OCI-LY3 (cell line): ENCODE measurements at regions not wholly inside any gene's neighbourhood (a gene's known extent, or its start where the extent isn't known, plus 50 kb on each side); places are given as distances from the start of the nearest gene placed in this dataset.

Experiments
- H2AFZ ChIP-seq: fragments of 200-600, 300-600 bp; shearing (Covaris generic); 2 replicates; pipeline ENCODE4 v1.6.0; 2014; ENCODE audit warnings: antibody characterized with exemption, low read depth, low read length
- H3K27ac ChIP-seq: fragments of 200-600, 300-600 bp; sonication (generic); 2 replicates; pipeline ENCODE4 v1.5.1; 2014; ENCODE audit warnings: mild to moderate bottlenecking, low read length, moderate library complexity, mixed read lengths
- H3K27me3 ChIP-seq: fragments of 200-600, 300-600 bp; sonication (generic); 2 replicates; pipeline ENCODE4 v1.6.1; 2014; ENCODE audit warnings: low read depth, low read length, mixed read lengths
- H3K36me3 ChIP-seq: fragments of 200-600, 300-600 bp; sonication (generic); replicated peaks from 2 replicates; pipeline ENCODE3; 2014; ENCODE audit warnings: low read depth, low read length, mixed read lengths
- H3K4me1 ChIP-seq: fragments of 300-600, 200-600 bp; sonication (generic); 2 replicates; pipeline ENCODE4 v1.6.1; 2014; ENCODE audit warnings: low read length, mixed read lengths
- H3K4me2 ChIP-seq: fragments of 200-600, 300-600 bp; sonication (generic); 2 replicates; pipeline ENCODE4 v1.6.1; 2014; ENCODE audit warnings: low read length, mixed read lengths
- H3K4me3 ChIP-seq: fragments of 300-600, 200-600 bp; sonication (generic); 2 replicates; pipeline ENCODE4 v1.5.1; 2014; ENCODE audit warnings: antibody characterized with exemption, mild to moderate bottlenecking, low read length, moderate library complexity
- H3K79me2 ChIP-seq: fragments of 300-600, 200-600 bp; shearing (Covaris generic); 2 replicates; pipeline ENCODE4 v1.6.1; 2014; ENCODE audit warnings: mild to moderate bottlenecking, low read length, mixed read lengths
- H3K9ac ChIP-seq: fragments of 300-600, 200-600 bp; shearing (Covaris generic); 2 replicates; pipeline ENCODE4 v1.6.0; 2014; ENCODE audit warnings: mild to moderate bottlenecking, low read length, moderate library complexity
- H3K9me3 ChIP-seq: fragments of 200-600, 300-600 bp; shearing (Covaris generic); 2 replicates; pipeline ENCODE4 v1.6.1; 2014; ENCODE audit warnings: low read length, mixed read lengths; ENCODE audit not compliant: insufficient read depth
- H4K20me1 ChIP-seq: fragments of 200-600, 300-600 bp; sonication (generic); 2 replicates; pipeline ENCODE4 v1.6.1; 2016; ENCODE audit warnings: low read length, mixed read lengths; ENCODE audit not compliant: insufficient read depth
- EZH2phosphoT487 ChIP-seq: fragments of 200-600 bp; shearing (Covaris generic); IDR thresholded peaks from 2 replicates; pipeline ENCODE4 v1.6.1; 2018; ENCODE audit warnings: antibody characterized with exemption, mixed run types, low read depth
- TF ChIP-seq, protein P1 (sequence below): fragments of 200-600, 300-600 bp; sonication (generic); IDR thresholded peaks from 2 replicates; pipeline ENCODE4 v1.5.1; 2014; ENCODE audit warnings: antibody characterized with exemption, low read length, low read depth

DNA sequence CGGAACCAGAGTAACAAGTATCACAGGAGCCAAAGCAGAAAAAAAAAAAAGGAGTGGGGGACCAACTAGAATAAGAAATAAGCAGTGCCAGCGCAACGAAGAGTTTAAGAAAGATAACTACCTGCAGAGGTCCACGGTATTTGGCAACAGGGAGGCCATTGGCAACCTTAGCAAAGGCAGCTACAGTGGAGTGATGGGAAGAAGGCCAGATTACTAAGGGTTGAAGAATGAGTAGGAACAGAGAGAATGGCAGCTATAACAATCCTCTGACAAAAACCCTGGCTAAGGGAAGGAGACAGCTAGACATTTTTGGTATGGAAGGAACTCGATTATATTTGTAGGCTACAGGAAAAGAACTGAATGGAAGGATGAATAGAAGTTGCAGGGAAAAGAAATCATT lies 93.4 kb upstream of the DMAC1 start:
- TF ChIP-seq EZH2phosphoT487 = no peak
- TF ChIP-seq, protein P1, sequence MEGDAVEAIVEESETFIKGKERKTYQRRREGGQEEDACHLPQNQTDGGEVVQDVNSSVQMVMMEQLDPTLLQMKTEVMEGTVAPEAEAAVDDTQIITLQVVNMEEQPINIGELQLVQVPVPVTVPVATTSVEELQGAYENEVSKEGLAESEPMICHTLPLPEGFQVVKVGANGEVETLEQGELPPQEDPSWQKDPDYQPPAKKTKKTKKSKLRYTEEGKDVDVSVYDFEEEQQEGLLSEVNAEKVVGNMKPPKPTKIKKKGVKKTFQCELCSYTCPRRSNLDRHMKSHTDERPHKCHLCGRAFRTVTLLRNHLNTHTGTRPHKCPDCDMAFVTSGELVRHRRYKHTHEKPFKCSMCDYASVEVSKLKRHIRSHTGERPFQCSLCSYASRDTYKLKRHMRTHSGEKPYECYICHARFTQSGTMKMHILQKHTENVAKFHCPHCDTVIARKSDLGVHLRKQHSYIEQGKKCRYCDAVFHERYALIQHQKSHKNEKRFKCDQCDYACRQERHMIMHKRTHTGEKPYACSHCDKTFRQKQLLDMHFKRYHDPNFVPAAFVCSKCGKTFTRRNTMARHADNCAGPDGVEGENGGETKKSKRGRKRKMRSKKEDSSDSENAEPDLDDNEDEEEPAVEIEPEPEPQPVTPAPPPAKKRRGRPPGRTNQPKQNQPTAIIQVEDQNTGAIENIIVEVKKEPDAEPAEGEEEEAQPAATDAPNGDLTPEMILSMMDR = no peak
- H3K4me3 ChIP-seq = no peak overlapping the region
- H3K27me3 ChIP-seq = no peaks in the 10 kb centered on the region
- H3K27ac ChIP-seq = no peak overlapping the region
- no peaks in the 10 kb centered on the region for H3K79me2 ChIP-seq
- no peaks in the 10 kb centered on the region for H3K4me1 ChIP-seq
- H3K9ac ChIP-seq = no peak overlapping the region
- no peak overlapping the region for H2AFZ ChIP-seq
- H4K20me1 ChIP-seq = no peaks in the 10 kb centered on the region
- H3K4me2 ChIP-seq = no peak overlapping the region
- H3K36me3 ChIP-seq = no peaks in the 10 kb centered on the region
- H3K9me3 ChIP-seq = no peaks in the 10 kb centered on the region

DNA sequence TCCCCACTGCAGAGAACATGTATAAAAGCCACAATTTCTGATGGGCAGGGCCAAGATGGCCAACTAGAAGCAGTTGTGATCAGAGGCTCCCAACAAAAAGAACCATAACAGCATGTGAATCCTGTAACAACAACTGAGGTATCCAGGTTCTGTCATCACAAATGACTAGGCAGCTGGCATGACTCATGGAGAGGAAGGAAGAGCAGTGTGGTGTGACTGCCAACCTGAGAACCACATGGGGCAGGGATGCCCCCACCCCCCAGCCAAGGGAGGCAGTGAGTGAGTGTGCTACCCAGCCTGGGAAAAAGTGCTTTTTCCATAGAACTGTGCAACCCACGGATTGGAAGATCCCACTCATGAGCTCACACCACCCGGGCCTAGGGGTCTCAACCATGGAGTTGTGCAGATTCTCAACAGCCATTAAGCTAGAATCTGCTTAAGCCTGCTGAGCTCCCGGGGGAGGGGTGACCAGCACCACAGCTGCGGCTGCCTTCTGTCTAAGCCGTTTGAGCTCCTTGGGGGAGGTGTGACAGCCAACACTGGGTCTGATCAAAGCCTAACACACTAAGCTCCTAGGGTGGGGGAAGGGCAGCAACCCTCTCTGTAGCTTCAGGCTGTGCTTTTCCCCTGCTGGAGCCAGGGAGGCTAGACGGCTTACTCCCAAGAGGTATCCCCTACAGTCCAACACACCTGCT lies 80.1 kb upstream of the DMAC1 start:
- Histone ChIP-seq H3K27ac (no peak overlapping the region), H3K4me1 (no peaks in the 10 kb centered on the region), H3K9me3 (no peaks in the 10 kb centered on the region), H3K9ac (no peak overlapping the region), H2AFZ (no peak overlapping the region), H4K20me1 (no peaks in the 10 kb centered on the region), H3K4me3 (no peak overlapping the region), H3K36me3 (no peaks in the 10 kb centered on the region), H3K27me3 (no peaks in the 10 kb centered on the region), H3K79me2 (no peaks in the 10 kb centered on the region), H3K4me2 (no peak overlapping the region)
- TF ChIP-seq EZH2phosphoT487 = no peak
- TF ChIP-seq, protein P1 = no peak

DNA sequence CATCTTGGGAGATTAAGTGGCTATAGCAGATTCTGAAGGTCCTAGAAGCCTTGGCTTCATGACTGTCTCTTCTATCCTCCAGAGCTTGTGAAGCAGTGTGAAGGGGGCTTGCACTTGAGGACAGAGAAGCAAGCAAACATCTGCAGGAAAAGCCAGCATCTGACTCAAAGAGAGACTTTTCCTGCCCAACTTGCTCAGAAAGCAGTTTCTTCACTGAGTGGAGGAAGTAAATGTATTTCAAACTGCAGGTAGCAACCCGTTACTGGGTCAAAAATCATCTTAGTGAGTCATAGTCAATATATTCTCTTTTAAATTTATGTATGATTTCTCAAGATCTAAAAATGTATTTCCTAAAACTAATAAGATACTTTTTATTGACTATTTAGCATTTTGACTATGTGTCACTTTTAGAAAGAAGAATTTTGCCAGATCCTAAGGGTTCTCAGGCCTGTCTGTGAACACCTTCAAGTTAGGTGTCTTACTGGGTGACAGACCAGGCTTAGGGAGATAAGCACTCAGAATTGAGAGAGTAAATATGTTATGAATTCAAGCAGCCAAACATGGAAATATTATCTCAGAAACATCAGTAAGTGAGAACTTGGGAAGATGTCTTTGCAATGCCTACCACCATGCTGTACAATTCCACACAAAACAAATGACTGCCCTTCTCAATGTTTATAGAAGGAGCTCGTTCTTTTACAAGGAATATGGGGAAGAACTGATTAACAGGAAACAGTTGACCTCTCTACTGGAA lies 72.6 kb upstream of the DMAC1 start:
- Histone ChIP-seq H3K4me3 (no peak overlapping the region), H4K20me1 (no peaks in the 10 kb centered on the region), H3K27me3 (no peaks in the 10 kb centered on the region), H3K4me2 (no peak overlapping the region), H2AFZ (no peak overlapping the region), H3K4me1 (no peaks in the 10 kb centered on the region), H3K36me3 (no peaks in the 10 kb centered on the region), H3K9ac (no peak overlapping the region), H3K9me3 (no peaks in the 10 kb centered on the region), H3K27ac (no peak overlapping the region), H3K79me2 (no peaks in the 10 kb centered on the region)
- no peak for TF ChIP-seq EZH2phosphoT487
- TF ChIP-seq, protein P1 = no peak

DNA sequence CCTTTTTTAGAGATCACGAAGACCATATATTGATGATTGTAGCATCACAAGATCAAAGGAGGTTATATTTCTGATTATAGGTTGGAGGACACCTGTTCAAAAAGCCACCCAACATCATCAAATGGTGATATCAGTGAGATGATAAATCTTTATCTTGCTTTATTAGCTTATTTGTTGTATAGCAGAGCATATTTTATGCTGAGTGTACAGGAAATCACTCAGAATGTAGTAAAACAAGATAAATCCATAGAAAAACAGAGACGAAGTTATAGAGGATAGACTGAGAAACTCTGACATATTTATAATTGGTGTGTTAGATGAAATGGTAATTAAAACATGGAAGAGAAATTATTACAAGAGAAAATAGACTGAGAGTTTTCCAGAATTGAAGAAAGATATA lies 69.8 kb upstream of the DMAC1 start:
- H2AFZ ChIP-seq = no peak overlapping the region
- H3K4me1 ChIP-seq = no peaks in the 10 kb centered on the region
- no peak overlapping the region for H3K4me2 ChIP-seq
- H3K9ac ChIP-seq = no peak overlapping the region
- H3K79me2 ChIP-seq = no peaks in the 10 kb centered on the region
- H3K36me3 ChIP-seq = no peaks in the 10 kb centered on the region
- no peaks in the 10 kb centered on the region for H4K20me1 ChIP-seq
- no peak overlapping the region for H3K4me3 ChIP-seq
- TF ChIP-seq, protein P1 = no peak
- no peak for TF ChIP-seq EZH2phosphoT487
- H3K9me3 ChIP-seq = no peaks in the 10 kb centered on the region
- H3K27me3 ChIP-seq = no peaks in the 10 kb centered on the region
- H3K27ac ChIP-seq = no peak overlapping the region
